ENCODE measurements at regions not wholly inside any gene's neighbourhood (a gene's known extent, or its start where the extent isn't known, plus 50 kb on each side); places are given as distances from the start of the nearest gene placed in this dataset.

GRCh38 chr2:39512941-39513340 is 75.9 kb upstream of the MAP4K3 start:
- peak overlapping the region in 1 of 2 donors; percentile 41 for H3K27ac ChIP-seq
- H3K4me3 ChIP-seq: no peak overlapping the region
- no peak for DNase-seq (ENCODE audit: low spot score in 2 of 2)
- no peaks in the 10 kb centered on the region for H3K9me3 ChIP-seq
- peaks cover 0 to 11% of the 10 kb centered on the region in 2 donors for H3K4me1 ChIP-seq
- TF ChIP-seq CTCF (IDR thresholded peaks at IDR 0.05) (no peak), POLR2A (IDR thresholded peaks at IDR 0.05) (no peak), POLR2AphosphoS5 (IDR thresholded peaks at IDR 0.05) (no peak)
- intact Hi-C loops (cut with DNase I; ENCODE audit: low total_unique reads): no loop called here
- H3K27me3 ChIP-seq: no peaks in the 10 kb centered on the region
- no peaks in the 10 kb centered on the region for H3K36me3 ChIP-seq

DNA sequence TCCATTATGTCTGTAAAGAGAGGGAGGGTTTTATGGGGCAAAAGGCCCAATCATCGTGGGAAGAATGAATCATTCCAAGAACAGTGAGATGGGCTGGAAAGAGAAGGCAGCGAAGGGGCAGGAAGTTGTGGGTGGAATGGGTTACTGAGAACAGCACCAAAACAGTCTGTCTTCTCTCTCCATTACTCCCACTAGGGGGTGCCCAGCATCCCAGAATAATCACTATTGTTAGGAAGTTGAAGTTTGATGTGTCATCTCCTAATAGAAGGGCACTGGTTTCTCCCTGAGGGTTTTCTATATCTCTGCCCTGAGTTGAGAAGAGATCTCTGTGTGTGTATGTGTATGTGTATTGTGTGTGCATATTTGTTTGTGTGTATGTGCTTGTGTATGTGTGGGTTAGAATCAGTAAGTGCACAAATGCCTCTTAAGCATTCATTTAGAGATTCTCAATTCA is 76.6 kb upstream of the MAP4K3 start:
- Histone ChIP-seq H3K36me3 (no peaks in the 10 kb centered on the region), H3K4me3 (no peak overlapping the region), H3K27me3 (no peaks in the 10 kb centered on the region), H3K27ac (peak overlapping the region in 1 of 2 donors; percentile 41), H3K9me3 (no peaks in the 10 kb centered on the region), H3K4me1 (peaks cover 0 to 11% of the 10 kb centered on the region in 2 donors)
- intact Hi-C loops (cut with DNase I; ENCODE audit: low total_unique reads): no loop called here
- TF ChIP-seq POLR2A (IDR thresholded peaks at IDR 0.05) (no peak), CTCF (IDR thresholded peaks at IDR 0.05) (peak in 2 of 3 donors; percentile 23 to 44), POLR2AphosphoS5 (IDR thresholded peaks at IDR 0.05) (no peak)
- no peak for DNase-seq (ENCODE audit: low spot score in 2 of 2)

DNA sequence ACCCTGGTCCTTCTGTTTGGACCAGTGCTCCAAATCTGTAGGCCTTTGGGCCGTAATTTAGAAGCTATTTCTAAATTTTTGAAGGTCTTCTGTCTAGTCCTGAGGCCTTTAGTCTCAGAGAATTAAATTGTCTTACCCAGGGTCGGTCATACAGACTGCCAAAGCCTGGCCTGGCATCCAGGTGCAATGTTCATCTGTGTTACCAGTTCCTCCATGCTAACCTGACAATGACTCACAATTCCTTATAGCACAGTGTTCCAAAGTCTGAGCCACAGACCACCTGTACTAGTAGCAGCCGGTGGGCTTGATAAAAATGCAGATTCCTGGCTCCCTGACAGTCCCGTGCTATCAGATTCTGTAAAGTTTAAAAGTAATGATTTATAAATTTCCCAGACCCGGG is 77.7 kb upstream of the MAP4K3 start:
- no peak overlapping the region for H3K27ac ChIP-seq
- intact Hi-C loops (cut with DNase I; ENCODE audit: low total_unique reads): no loop called here
- H3K4me1 ChIP-seq: peaks cover 0 to 11% of the 10 kb centered on the region in 2 donors

GRCh38 chr2:39515273-39515896 is 78.3 kb upstream of the MAP4K3 start:
- Histone ChIP-seq H3K36me3 (no peaks in the 10 kb centered on the region), H3K27ac (no peak overlapping the region), H3K4me3 (no peak overlapping the region), H3K27me3 (no peaks in the 10 kb centered on the region), H3K4me1 (peaks cover 0 to 11% of the 10 kb centered on the region in 2 donors), H3K9me3 (no peaks in the 10 kb centered on the region)
- TF ChIP-seq CTCF (IDR thresholded peaks at IDR 0.05) (no peak), POLR2AphosphoS5 (IDR thresholded peaks at IDR 0.05) (no peak), POLR2A (IDR thresholded peaks at IDR 0.05) (no peak)
- intact Hi-C loops (cut with DNase I; ENCODE audit: low total_unique reads): no loop called here
- no peak for DNase-seq (ENCODE audit: low spot score in 2 of 2)

More for the DNA sequence above, 77.7 kb upstream of the MAP4K3 start:
- Histone ChIP-seq H3K27me3 (no peaks in the 10 kb centered on the region), H3K4me3 (no peak overlapping the region), H3K9me3 (no peaks in the 10 kb centered on the region), H3K36me3 (no peaks in the 10 kb centered on the region)
- no peak for DNase-seq (ENCODE audit: low spot score in 2 of 2)
- no peak for TF ChIP-seq POLR2AphosphoS5 (IDR thresholded peaks at IDR 0.05)
- TF ChIP-seq POLR2A (IDR thresholded peaks at IDR 0.05): no peak
- TF ChIP-seq CTCF (IDR thresholded peaks at IDR 0.05): no peak

DNA sequence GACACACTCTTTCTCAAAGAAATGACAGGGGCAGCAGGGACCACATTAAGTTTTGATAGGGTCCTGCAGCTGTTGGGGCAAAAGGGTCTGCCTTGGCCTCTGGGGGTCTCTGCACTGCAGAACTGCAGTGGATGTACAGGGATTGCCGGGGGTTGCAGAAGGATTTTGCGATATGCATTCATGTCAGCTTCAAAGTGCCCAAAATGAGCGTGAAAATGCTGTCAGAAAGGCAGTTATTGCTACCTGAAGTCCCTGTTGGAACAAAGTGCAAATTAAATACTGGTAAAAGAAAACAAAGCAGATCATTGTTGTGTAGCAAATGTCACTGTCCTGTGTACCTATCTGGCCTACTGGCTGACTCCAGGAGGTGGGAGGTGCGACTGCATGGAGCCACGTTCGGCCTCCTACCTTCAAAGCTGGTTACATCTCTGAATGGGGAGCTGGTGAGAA is 78.8 kb upstream of the MAP4K3 start:
- no peak for TF ChIP-seq POLR2AphosphoS5 (IDR thresholded peaks at IDR 0.05)
- no peak for TF ChIP-seq CTCF (IDR thresholded peaks at IDR 0.05)
- TF ChIP-seq POLR2A (IDR thresholded peaks at IDR 0.05): no peak
- no peaks in the 10 kb centered on the region for H3K9me3 ChIP-seq
- H3K4me3 ChIP-seq: no peak overlapping the region
- H3K27me3 ChIP-seq: no peaks in the 10 kb centered on the region
- DNase-seq (ENCODE audit: low spot score in 2 of 2): no peak
- no peaks in the 10 kb centered on the region for H3K36me3 ChIP-seq
- H3K27ac ChIP-seq: no peak overlapping the region
- intact Hi-C loops (cut with DNase I; ENCODE audit: low total_unique reads): no loop called here
- H3K4me1 ChIP-seq: peaks cover 0 to 11% of the 10 kb centered on the region in 2 donors
